Thymus (tissue), 11 donors: ENCODE measurements at regions not wholly inside any gene's neighbourhood (a gene's known extent, or its start where the extent isn't known, plus 50 kb on each side); places are given as distances from the start of the nearest gene placed in this dataset.

ENCODE experiments used
- DNase-seq, 9 donors: peaks; one replicate each; pipeline ENCODE4 v3.0.0-alpha.2; 2013; ENCODE audit warnings: low spot score in 9 of 9, low read depth in 6 of 9, missing footprints in 1 of 9
- H3K27ac ChIP-seq, 2 donors: one replicate each; pipeline ENCODE4 v1.5.1; 2013; ENCODE audit warnings: control low read depth in 1 of 2, low read depth in 1 of 2, low read length in 1 of 2, mild to moderate bottlenecking in 1 of 2, moderate library complexity in 1 of 2
- H3K27me3 ChIP-seq, 2 donors: one replicate each; pipeline ENCODE4 v1.5.1; 2013; ENCODE audit warnings: low read length in 1 of 2; ENCODE audit not compliant: control insufficient read depth in 2 of 2, insufficient read depth in 1 of 2
- H3K36me3 ChIP-seq, 2 donors: one replicate each; pipeline ENCODE4 v1.5.1; 2013; ENCODE audit warnings: low read length in 1 of 2, mild to moderate bottlenecking in 1 of 2, moderate library complexity in 1 of 2; ENCODE audit not compliant: control insufficient read depth in 2 of 2, insufficient read depth in 2 of 2
- H3K4me1 ChIP-seq, 2 donors: one replicate each; pipeline ENCODE4 v1.5.1; 2013; ENCODE audit warnings: low read length in 2 of 2; ENCODE audit not compliant: control insufficient read depth in 2 of 2, insufficient read depth in 2 of 2
- H3K4me3 ChIP-seq, 2 donors: one replicate each; pipeline ENCODE4 v1.5.1; 2013; ENCODE audit warnings: low read length in 2 of 2, control low read depth in 1 of 2, mild to moderate bottlenecking in 1 of 2
- H3K9me3 ChIP-seq, 2 donors: one replicate each; pipeline ENCODE4 v1.5.1; 2013; ENCODE audit warnings: low read length in 1 of 2, mild to moderate bottlenecking in 1 of 2; ENCODE audit not compliant: control insufficient read depth in 2 of 2, insufficient read depth in 1 of 2
- WGBS: extraction: QIAGEN DNeasy Blood & Tissue Kit; methylation state at CpG from one replicate; pipeline ENCODE4 v1.1.7; 2013; 5-methylcytosine and 5-hydroxymethylcytosine counted together
- donor health status: healthy.

DNA sequence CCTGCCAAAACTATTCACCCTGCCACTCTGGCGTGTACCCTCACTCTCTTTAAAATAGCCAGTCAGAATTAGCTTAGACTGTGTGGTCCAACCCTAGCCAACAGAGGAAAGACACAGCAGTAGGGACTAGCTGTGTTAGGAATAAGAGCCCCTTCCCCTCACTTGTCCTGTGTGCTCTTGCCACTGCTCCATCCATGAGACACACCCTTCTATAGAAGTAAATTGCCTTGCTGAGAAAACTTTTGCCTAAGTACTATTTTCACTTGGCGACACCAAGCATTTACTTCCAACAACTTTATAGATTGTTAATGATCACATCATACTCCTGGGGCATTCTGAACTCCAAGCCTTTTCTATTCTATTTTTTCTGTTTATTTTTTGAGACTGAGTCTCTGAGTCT is 170.2 kb upstream of the TRIM24 start:
- Histone ChIP-seq H3K36me3 (no peaks in the 10 kb centered on the region), H3K27ac (no peak overlapping the region), H3K4me3 (no peak overlapping the region), H3K9me3 (no peaks in the 10 kb centered on the region), H3K27me3 (no peaks in the 10 kb centered on the region), H3K4me1 (no peaks in the 10 kb centered on the region)
- WGBS: 100% methylated on average over 2 of the region's 2 CpGs
- no peak for DNase-seq

DNA sequence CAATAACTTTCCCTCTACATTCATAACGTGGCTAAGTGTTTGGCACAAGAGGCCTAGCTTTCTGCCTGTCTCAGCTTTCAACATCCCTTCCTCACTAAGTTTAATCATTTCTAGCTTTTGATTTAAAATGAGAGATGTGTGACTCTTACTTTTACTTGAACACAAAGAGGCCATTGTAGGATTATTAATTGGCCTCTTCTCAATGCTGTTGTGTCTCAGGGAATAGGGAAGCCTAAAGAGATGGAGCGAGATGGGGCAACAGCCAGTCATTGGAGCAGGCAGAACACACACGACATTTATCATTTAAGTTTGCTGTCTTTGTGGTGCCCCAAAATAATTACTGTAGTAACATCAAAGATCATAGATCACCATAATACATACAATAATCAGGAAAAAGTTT is 167.1 kb upstream of the TRIM24 start:
- no peak overlapping the region for H3K4me3 ChIP-seq
- no peak overlapping the region for H3K27ac ChIP-seq
- H3K9me3 ChIP-seq: no peaks in the 10 kb centered on the region
- H3K4me1 ChIP-seq: no peaks in the 10 kb centered on the region
- no peaks in the 10 kb centered on the region for H3K36me3 ChIP-seq
- WGBS: 92% methylated on average over 3 of the region's 3 CpGs
- no peaks in the 10 kb centered on the region for H3K27me3 ChIP-seq
- DNase-seq: no peak

DNA sequence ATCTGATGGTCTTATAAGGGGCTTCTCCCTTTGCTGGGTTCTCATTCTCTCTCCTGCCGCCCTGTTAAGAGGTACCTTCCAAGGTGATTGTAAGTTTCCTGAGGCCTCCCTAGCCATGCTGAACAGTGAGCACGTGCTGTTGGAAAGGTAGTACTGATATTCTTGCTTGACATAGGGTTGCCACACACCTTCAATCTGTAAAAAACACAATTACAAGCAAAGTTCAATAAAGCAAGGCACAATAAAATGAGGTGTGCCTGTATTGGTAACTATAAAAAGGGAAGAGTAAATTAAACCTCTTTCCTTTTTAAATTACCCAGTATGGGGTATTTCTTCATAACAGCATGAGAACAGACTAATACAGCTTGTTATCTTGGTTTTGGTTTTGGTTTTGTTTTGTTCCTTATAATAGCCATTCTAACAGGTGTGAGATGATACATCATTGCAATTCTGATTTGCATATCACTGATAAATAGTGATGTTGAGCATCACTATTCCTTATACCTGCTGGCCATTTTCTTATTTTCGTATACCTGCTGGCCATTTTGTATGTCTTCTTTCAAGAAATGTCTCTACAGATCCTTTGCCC is 164.9 kb upstream of the TRIM24 start:
- Histone ChIP-seq H3K4me3 (no peak overlapping the region), H3K36me3 (no peaks in the 10 kb centered on the region), H3K27ac (no peak overlapping the region), H3K9me3 (no peaks in the 10 kb centered on the region), H3K4me1 (no peaks in the 10 kb centered on the region), H3K27me3 (no peaks in the 10 kb centered on the region)
- WGBS: 78% methylated on average over 3 of the region's 3 CpGs
- no peak for DNase-seq

DNA sequence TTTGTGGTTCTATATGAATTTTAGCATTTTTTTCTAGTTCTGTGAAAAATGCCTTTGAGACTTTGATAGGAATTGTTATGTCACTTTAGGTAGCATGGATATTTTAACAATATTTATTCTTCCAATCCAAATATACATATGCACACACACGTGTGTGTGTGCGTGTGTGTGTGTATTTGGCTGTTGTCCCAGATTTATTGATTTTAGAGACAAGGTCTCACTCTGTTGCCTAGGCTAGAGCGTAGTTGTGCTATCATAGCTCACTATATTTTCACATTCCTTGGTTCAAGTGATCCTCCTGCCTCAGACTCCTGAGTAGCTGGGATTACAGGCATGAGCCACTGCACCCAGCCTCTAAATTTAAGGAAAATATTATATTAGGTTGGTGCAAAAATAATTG is 162.5 kb upstream of the TRIM24 start:
- no peaks in the 10 kb centered on the region for H3K9me3 ChIP-seq
- no peak for DNase-seq
- H3K27me3 ChIP-seq: no peaks in the 10 kb centered on the region
- H3K36me3 ChIP-seq: no peaks in the 10 kb centered on the region
- H3K4me3 ChIP-seq: no peak overlapping the region
- H3K4me1 ChIP-seq: no peaks in the 10 kb centered on the region
- no peak overlapping the region for H3K27ac ChIP-seq
- WGBS: 97% methylated on average over 3 of the region's 3 CpGs

DNA sequence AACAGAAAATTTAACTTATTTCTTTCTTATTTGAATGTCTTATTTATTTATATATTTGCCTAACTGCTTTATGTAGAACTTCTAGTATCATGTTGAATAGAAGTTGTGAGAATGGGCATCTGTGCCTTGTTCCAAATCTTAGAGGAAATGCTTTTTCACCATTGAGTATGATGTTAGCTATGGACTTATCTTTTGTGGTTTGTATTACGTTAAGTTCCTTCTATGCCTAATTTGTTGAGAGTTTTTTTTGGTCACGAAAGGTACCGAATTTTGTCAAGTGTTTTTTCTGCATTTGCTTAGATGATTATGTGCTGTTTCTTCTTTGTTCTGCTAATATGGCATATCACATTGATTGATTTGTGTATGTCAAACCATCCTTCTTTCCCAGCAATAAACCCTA is 161.0 kb upstream of the TRIM24 start:
- Histone ChIP-seq H3K4me1 (no peaks in the 10 kb centered on the region), H3K36me3 (no peaks in the 10 kb centered on the region), H3K4me3 (no peak overlapping the region), H3K9me3 (no peaks in the 10 kb centered on the region), H3K27me3 (no peaks in the 10 kb centered on the region), H3K27ac (no peak overlapping the region)
- no peak for DNase-seq
- WGBS: 21% methylated on average over 3 of the region's 3 CpGs

DNA sequence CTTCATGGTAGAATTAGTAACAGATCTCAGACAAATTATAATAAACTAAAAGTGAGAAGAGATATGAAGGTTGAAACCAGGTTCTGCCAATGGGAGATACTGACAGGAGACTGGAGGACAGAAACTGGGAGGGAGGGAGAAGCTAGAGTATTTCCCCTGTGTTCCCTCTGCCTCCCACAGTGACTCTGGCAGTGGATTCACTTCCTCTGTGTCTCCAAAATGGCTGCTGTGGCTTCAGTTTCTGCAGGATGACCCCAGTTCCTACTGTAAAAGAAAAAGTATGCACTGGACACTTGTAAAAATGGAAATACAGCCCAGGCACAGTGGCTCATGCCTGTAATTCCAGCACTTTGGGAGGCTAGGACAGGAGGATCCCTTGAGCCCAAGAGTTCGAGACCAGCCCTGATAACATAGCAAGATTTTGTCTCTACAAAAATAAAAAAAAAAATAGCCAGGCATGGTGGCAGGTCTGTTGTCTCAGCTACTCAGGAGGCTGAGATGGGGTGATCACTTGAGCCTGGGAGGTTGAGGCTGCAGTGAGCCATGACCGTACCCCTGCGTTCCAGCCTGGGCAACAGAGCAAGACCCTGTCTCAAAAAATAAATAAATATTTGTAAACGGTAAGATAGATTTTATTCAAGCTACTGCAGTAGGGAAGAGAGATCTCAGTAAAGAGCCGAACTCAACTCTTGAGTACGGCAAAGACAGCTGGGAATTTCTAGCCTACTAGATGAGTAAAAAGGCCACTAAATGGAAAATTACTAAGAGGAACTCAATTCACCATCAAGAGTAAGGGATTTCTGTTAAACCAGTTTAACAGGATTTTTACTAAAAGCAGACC is 156.6 kb upstream of the TRIM24 start:
- Histone ChIP-seq H3K36me3 (no peaks in the 10 kb centered on the region), H3K4me1 (no peaks in the 10 kb centered on the region), H3K9me3 (no peaks in the 10 kb centered on the region), H3K27ac (no peak overlapping the region), H3K4me3 (no peak overlapping the region), H3K27me3 (no peaks in the 10 kb centered on the region)
- WGBS: 97% methylated on average over 6 of the region's 6 CpGs
- no peak for DNase-seq

DNA sequence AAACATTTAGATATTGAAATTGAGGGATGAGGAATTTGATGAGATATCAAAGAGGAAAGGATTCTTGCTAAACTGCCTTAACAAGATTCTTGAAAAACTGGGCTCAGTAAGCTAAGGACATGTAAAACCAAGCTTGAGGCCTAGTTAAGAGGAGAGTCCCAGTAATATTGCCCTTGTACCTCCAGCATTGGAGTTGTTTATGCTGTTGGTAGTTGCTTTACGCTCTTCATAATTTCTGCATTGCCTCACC is 156.1 kb upstream of the TRIM24 start:
- 100% methylated on average over 1 of the region's 1 CpG for WGBS
- DNase-seq: no peak

DNA sequence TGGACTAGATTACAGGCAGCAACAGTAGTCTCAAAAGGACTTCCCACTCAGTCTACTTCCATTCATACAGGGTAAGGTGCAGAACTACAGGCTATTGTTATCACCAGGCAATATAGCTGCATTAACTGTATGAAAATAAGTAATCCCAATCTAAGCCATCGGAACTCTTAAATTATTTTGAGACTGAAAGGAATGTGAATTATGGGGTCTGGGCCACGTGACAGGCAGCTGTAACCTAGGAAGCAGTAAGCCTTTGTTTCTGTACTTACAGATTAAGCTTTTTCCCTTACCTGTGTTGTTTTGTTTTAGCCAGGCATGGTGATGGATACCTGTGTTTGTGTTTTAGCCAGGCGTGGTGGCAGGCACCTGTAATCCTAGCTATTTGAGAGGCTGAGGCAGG is 152.4 kb upstream of the TRIM24 start:
- 95% methylated on average over 3 of the region's 3 CpGs for WGBS
- no peaks in the 10 kb centered on the region for H3K27me3 ChIP-seq
- H3K4me1 ChIP-seq: no peaks in the 10 kb centered on the region
- H3K9me3 ChIP-seq: no peaks in the 10 kb centered on the region
- no peak overlapping the region for H3K27ac ChIP-seq
- no peaks in the 10 kb centered on the region for H3K36me3 ChIP-seq
- no peak for DNase-seq
- H3K4me3 ChIP-seq: no peak overlapping the region

More for the DNA sequence above, 156.1 kb upstream of the TRIM24 start:
- Histone ChIP-seq H3K4me1 (no peaks in the 10 kb centered on the region), H3K9me3 (no peaks in the 10 kb centered on the region), H3K4me3 (no peak overlapping the region), H3K27ac (no peak overlapping the region), H3K36me3 (no peaks in the 10 kb centered on the region), H3K27me3 (no peaks in the 10 kb centered on the region)

DNA sequence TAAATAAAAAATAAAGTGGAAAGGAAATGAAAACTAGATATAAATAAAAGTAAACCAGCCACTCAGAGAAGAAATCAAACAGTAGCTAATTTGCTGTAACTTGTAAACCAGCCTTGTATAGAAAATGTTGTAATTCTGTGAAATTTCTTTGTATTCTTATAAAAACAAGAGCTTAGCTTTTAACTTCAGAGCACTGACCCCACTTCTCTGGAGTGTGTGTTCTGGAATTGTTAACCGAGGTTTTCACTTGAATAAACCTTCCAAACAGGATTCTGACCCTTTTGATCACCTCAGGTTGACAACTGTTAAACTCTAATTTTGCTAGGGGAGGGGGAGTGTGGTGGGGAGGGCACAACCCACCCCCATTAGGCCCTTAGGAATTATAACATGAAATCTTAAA is 151.9 kb upstream of the TRIM24 start:
- DNase-seq: no peak
- WGBS: 95% methylated on average over 1 of the region's 1 CpG
- no peaks in the 10 kb centered on the region for H3K27me3 ChIP-seq

More for the DNA sequence above, 151.9 kb upstream of the TRIM24 start:
- H3K36me3 ChIP-seq: no peaks in the 10 kb centered on the region
- H3K27ac ChIP-seq: no peak overlapping the region
- H3K4me1 ChIP-seq: no peaks in the 10 kb centered on the region
- no peaks in the 10 kb centered on the region for H3K9me3 ChIP-seq
- H3K4me3 ChIP-seq: no peak overlapping the region
